Activated T-cell treated with anti-CD3 and anti-CD28 coated beads for 48 hours (primary cell): ENCODE measurements at regions not wholly inside any gene's neighbourhood (a gene's known extent, or its start where the extent isn't known, plus 50 kb on each side); places are given as distances from the start of the nearest gene placed in this dataset.
"Not testable (repeated sequence)": the region's sequence is repeated elsewhere in the genome, so short reads cannot be mapped to it uniquely, and the experiment has no call there.

ENCODE experiments used
- DNase-seq: peaks from one replicate; pipeline ENCODE4 v3.0.0-alpha.2; 2020; ENCODE audit warnings: low read depth

DNA sequence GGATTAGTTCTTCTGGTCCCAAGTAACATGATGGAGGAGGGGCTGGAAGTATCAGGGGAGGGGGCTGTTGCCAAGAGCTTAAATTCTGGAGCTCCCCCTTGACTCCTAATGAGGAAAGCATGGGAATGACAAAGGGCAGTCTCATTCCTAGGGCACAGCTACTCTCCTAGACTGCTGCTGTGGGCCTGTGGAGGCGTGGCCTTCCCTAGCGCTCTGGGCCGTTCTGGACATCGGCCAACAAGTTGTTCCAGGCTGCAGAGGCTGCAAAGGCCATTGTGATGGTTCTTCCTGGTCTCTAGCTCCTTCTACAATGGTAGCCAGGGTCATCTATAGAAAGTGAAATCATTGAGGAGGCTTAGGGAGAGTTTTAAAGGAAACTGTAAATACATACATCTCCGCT lies 916.6 kb downstream of the DIAPH3 start:
- no peak for DNase-seq

- DNase-seq = no peak
These were observed 913.2 kb downstream of the DIAPH3 start for GRCh38 chr13:59250336-59251189.

DNA sequence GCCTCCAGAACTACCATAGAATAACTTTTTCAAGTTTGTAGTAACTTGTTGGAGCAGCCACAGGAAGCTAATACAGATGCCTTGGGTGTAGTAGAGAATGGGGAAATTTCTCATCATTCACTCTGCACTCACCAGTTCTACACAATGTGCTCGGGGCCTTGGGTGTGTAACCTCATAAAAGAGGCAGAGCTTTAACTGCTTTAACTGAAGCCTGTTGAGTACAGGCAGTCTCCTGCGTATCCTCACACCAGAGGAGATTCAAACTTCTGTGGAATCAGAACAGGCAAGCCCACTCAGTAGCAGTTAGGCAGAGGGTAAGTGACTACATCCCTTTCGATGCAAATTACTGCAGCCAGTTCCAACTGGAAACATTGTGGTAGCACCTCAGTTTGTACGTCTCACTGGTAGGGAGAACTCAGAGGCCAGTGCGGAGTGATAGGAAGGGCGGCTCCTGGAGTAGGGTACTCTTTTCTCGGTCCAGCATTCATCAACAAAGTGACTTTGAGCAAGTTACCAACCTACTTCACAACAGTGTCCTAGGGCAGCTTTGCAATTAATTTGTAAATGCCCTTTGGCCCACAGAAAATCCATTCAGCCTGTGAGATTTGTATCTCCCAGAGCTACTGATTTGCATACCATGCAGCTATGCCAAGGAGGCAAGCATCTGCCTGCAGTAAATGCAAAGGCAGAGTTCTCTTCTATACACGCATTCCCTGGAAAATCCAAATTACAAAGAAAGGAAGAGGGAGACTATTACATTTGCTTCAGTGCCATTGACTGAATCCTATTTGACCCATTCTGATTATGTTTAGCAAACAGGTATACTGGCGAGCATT lies 904.3 kb downstream of the DIAPH3 start:
- DNase-seq = no peak

GRCh38 chr13:59261928-59262488 lies 901.7 kb downstream of the DIAPH3 start:
- no peak for DNase-seq

DNA sequence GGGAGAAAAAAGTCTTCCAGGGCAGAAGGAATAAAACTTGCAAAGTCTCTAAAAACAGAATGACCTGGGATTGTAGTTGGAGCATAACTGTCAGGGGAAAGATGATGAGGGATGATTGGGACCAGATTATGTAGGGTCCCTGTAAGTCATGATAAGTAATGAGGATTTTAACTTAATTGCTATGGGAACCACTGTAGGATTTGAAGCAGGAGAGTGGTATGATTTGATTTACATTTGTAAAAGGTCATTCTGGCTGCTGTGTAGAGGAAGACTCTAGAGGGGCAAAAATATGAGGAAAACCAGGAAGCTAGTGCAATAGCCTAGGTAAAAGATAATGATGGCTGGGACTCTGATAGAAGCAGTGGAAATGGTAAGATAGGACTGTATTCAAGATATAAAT lies 900.2 kb downstream of the DIAPH3 start:
- DNase-seq = no peak

DNA sequence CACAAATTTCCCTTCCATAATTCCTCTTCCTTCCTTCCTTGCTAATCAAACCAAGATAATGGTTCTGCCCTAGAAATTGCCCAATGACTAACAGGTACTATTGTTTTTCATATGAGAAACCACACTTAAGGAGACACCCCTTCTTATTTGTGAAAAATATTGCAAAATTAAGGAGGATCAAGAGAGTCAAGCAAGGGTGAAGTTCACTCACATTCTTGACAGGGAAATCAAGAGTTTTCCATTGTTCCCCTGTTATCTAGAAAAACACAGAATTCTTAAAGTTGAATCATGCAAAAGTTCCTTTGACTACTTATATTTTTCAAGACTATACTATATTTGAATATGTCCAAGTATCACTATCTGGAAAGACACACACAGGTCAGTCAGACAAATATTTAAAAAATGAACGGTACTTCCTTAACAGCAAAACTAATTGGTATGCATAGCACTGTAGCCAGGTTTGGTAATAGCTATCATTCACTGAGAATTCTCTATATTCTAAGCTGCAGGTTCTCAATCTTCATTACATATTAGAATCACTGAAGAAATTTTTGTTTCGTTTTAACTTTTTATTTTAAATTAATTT lies 897.2 kb downstream of the DIAPH3 start:
- DNase-seq = no peak

GRCh38 chr13:59269476-59269875 lies 894.3 kb downstream of the DIAPH3 start:
- DNase-seq = no peak

DNA sequence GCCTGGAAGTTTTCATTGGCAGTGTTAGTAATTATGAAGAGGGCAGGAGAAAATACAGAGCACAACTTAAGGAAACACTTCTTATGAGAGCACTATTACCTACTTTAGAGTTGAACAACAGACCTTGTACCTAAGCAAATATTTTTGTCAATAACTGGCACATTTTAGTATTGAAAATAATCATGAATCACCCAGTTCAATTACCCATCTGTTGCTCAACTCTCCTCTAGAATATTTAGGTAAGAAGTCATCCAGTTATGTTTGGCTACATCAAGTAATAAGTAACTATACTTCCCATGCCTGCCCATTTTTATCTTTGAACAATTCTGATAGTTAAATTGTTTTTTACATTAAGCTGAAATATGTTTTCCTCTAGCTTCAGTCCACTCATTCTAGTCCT lies 893.4 kb downstream of the DIAPH3 start:
- DNase-seq = no peak

- no peak for DNase-seq
These were observed 888.6 kb downstream of the DIAPH3 start for GRCh38 chr13:59274958-59275727.

DNA sequence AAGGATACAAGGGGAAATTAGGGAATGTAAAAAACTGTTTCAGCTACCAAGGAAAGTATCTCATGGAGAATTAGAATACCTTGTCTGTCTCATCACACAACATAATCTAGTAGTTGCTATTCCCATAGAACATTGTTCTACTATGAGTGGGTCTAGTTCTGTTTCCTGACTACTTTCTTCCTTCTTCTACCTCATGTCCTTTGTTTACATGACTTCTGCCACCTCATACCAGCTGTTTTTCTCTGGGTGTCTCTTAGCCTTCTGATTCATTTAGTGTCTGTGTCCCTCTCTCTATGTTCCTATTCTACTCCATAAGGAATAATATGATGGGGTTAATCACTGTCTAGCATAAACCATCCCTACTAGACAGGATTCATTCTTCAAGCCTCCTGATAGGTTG lies 887.3 kb downstream of the DIAPH3 start:
- DNase-seq = no peak

GRCh38 chr13:59277106-59277505 lies 886.6 kb downstream of the DIAPH3 start:
- no peak for DNase-seq

DNA sequence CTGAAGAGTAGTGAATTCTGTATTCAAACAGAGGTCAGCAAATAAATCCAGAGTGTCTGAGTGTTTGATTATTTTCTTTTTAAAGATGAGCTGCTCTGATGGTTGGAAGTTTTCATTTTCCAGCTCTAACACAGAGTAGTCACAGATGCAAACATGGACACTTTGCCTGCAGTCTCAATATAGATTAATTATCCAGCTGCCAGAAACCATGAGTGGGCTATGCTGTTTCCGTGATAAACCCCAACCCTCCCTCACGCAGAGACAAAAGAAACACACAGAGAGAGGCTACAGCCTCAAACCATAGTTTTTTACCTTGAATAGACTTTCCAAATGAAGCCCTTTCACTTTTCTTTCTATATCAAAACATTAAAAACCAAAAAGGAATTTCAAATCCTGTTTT lies 884.7 kb downstream of the DIAPH3 start:
- no peak for DNase-seq

- no peak for DNase-seq
These were observed 884.2 kb downstream of the DIAPH3 start for GRCh38 chr13:59279576-59279975.

- DNase-seq = no peak
These were observed 883.4 kb downstream of the DIAPH3 start for GRCh38 chr13:59280297-59280696.

DNA sequence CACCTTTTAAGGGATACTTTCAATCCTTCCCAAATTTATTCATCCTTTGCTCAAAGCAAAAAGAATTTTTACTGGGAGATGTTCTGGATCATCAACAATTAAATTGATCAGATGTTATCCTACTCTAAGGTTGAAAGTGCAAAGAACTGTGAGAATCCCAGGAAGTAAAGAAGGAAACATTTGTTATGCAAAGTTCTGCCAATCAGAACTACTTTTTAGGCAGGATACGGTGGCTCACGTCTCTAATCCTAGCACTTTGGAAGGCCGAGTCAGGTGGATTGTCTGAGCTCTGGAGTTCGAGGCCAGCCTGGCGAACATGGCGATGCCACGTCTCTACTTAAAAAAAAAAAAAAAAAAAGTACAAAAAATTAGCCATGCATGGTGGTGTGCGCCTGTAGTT lies 882.3 kb downstream of the DIAPH3 start:
- no peak for DNase-seq

DNA sequence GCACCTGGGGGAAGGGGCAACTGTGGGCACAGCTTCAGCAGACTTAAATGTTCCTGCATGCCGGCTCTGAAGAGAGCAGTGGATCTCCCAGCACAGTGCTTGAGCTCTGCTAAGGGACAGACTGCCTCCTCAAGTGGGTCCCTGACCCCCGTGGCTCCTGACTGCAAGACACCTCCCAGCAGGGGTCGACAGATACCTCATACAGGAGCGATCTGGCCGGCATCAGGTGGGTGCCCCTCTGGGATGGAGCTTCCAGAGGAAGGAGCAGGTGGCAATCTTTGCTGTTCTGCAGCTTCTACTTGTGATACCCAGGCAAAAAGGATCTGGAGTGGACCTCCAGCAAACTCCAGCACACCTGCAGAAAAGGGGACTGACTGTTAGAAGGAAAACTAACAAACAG lies 871.5 kb downstream of the DIAPH3 start:
- DNase-seq = not testable (repeated sequence)

DNA sequence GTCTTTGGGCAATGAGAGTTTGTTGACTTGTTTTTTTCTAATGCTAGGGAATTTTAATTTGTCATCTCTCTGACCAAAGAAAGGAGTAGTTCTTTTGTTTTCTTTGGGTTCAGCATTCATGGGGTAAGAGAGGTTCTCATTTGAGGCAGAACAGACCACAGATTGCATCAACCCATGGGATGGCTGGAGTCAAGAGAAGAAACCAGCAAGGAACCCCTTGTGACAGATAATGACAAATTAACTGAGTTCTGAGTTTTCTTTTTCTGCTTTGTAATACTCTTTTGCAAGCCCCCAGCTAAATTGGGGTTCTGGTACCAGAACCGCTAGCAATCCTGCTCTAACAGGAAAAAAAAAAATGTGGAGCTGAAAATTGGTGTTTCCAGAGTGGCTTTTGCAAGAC lies 864.1 kb downstream of the DIAPH3 start:
- DNase-seq = no peak

DNA sequence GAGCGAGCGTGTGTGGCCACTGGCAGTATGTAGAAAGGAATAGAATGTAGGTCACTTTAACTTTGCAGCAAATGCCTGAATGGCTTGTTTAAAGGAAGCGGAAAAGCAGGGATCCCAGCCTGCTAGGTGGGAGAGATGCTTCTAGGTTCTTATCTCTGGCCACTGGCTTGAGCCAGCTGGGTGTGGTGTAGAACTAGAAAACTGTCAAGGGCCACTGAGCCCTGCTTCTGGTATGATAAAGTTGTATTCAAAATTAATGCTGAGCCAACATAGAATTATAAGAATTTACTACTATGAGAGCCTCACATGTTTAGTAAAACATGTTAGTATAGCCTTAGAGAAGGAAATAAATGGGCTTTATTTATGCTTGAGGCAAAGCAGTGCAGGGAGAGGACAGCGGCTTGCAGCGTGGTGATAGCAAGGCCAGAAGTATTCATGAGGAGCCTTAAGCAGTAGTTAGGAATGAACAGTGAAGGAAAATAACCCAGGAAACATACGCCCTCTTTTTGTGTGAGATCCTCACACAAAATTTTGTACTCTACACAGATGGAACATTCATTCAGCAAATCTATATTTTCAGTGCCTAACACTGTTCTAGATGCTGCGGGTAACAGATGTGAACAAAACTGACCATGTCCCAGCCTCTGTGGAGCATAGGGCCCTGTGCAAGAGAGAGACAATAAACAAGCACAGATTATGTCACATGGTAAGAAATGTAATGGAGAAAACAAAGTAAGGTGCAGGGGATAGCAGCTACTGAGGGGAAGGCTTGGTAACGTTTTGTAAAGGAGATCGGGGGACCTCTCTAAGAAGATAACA lies 863.2 kb downstream of the DIAPH3 start:
- DNase-seq = no peak

DNA sequence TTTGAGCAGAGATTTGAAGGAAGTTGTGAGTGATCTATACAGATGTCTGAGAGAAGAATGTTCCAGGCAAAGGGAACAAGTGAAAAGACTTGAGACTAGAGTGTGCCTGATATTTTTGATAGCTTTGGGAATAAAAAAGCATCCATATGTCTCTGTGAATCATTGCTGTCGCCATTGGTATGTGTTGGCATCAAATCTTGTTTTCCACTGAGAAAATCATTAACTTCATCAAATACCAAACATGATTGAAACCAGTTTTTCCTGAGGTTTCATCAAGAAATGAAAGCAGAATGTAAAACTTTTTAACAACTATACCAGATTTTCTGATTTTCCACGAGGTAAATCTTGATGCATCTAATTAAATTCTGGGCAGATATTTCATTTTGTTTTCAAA lies 862.6 kb downstream of the DIAPH3 start:
- no peak for DNase-seq

- DNase-seq = no peak
These were observed 860.3 kb downstream of the DIAPH3 start for GRCh38 chr13:59303433-59303832.

GRCh38 chr13:59304596-59304995 lies 859.1 kb downstream of the DIAPH3 start:
- no peak for DNase-seq
